ENCODE measurements at regions not wholly inside any gene's neighbourhood (a gene's known extent, or its start where the extent isn't known, plus 50 kb on each side); places are given as distances from the start of the nearest gene placed in this dataset.
"Not testable (repeated sequence)": the region's sequence is repeated elsewhere in the genome, so short reads cannot be mapped to it uniquely, and the experiment has no call there.

- ChIA-PET POLR2A (no interaction called here), CTCF (no interaction called here)
- no peak for TF ChIP-seq CTBP1 (IDR thresholded peaks at IDR 0.05; ENCODE audit: borderline replicate concordance)
- TF ChIP-seq FOXM1 (IDR thresholded peaks at IDR 0.05; ENCODE audit: borderline replicate concordance): no peak
- DNase-seq (ENCODE audit: extremely low spot score): no peak
Observed at GRCh38 chr1:143666851-143667250, 304.9 kb downstream of the FAM72C start.

GRCh38 chr1:143665606-143666005, 306.2 kb downstream of the FAM72C start:
- ChIA-PET CTCF (no interaction called here), POLR2A (no interaction called here)
- DNase-seq (ENCODE audit: extremely low spot score): no peak
- no peak for TF ChIP-seq FOXK2 (IDR thresholded peaks at IDR 0.05)
- TF ChIP-seq NFRKB (IDR thresholded peaks at IDR 0.05): no peak
- no peak for TF ChIP-seq PKNOX1 (IDR thresholded peaks at IDR 0.05)
- TF ChIP-seq TARDBP (IDR thresholded peaks at IDR 0.05): no peak
- TF ChIP-seq HDGF (IDR thresholded peaks at IDR 0.05; ENCODE audit: borderline replicate concordance): no peak
- no peak for TF ChIP-seq ELF4 (IDR thresholded peaks at IDR 0.05)
- TF ChIP-seq ARNT (IDR thresholded peaks at IDR 0.05): no peak
- TF ChIP-seq SUZ12 (IDR thresholded peaks at IDR 0.05): no peak
- TF ChIP-seq BHLHE40 (IDR thresholded peaks at IDR 0.05; ENCODE audit: borderline replicate concordance): no peak
- TF ChIP-seq CTBP1 (IDR thresholded peaks at IDR 0.05; ENCODE audit: borderline replicate concordance): no peak
- TF ChIP-seq FOXA1 (IDR thresholded peaks at IDR 0.05): no peak
- TF ChIP-seq FOXM1 (IDR thresholded peaks at IDR 0.05; ENCODE audit: borderline replicate concordance): no peak

- CTCF ChIA-PET; DNase-seq (ENCODE audit: extremely low spot score); POLR2A ChIA-PET: not testable (repeated sequence)
Observed at GRCh38 chr1:143663056-143663455, 308.7 kb downstream of the FAM72C start.

GRCh38 chr1:143661418-143662101, 310.2 kb downstream of the FAM72C start:
- DNase-seq (ENCODE audit: extremely low spot score): no peak
- TF ChIP-seq CTBP1 (IDR thresholded peaks at IDR 0.05; ENCODE audit: borderline replicate concordance): no peak
- no peak for TF ChIP-seq LEF1 (IDR thresholded peaks at IDR 0.05; ENCODE audit: borderline replicate concordance)
- no peak for TF ChIP-seq PKNOX1 (IDR thresholded peaks at IDR 0.05)
- no peak for TF ChIP-seq BHLHE40 (IDR thresholded peaks at IDR 0.05; ENCODE audit: borderline replicate concordance)
- TF ChIP-seq FOXK2 (IDR thresholded peaks at IDR 0.05): no peak
- no peak for TF ChIP-seq FOXA1 (IDR thresholded peaks at IDR 0.05)
- no peak for TF ChIP-seq TARDBP (IDR thresholded peaks at IDR 0.05)
- no peak for TF ChIP-seq FOXM1 (IDR thresholded peaks at IDR 0.05; ENCODE audit: borderline replicate concordance)
- no peak for TF ChIP-seq NFRKB (IDR thresholded peaks at IDR 0.05)
- TF ChIP-seq ARNT (IDR thresholded peaks at IDR 0.05): no peak
- no peak for TF ChIP-seq SUZ12 (IDR thresholded peaks at IDR 0.05)
- no peak for TF ChIP-seq HDGF (IDR thresholded peaks at IDR 0.05; ENCODE audit: borderline replicate concordance)
- CTCF ChIA-PET: no interaction called here
- POLR2A ChIA-PET: no interaction called here

GRCh38 chr1:143660354-143660941, 311.3 kb downstream of the FAM72C start:
- no peak for DNase-seq (ENCODE audit: extremely low spot score)
- ChIA-PET CTCF (no interaction called here), POLR2A (no interaction called here)

GRCh38 chr1:143653429-143653802, 318.4 kb downstream of the FAM72C start:
- CTCF ChIA-PET: no interaction called here
- TF ChIP-seq ARNT (IDR thresholded peaks at IDR 0.05) (no peak), BHLHE40 (IDR thresholded peaks at IDR 0.05; ENCODE audit: borderline replicate concordance) (no peak), SP1 (IDR thresholded peaks at IDR 0.05) (no peak), LEF1 (IDR thresholded peaks at IDR 0.05; ENCODE audit: borderline replicate concordance) (no peak), L3MBTL2 (conservative IDR thresholded peaks at IDR 0.05) (no peak), FOXM1 (IDR thresholded peaks at IDR 0.05; ENCODE audit: borderline replicate concordance) (no peak), PKNOX1 (IDR thresholded peaks at IDR 0.05) (no peak), SUZ12 (IDR thresholded peaks at IDR 0.05) (no peak)
- POLR2A ChIA-PET: no interaction called here
- no peak for DNase-seq (ENCODE audit: extremely low spot score)

More at GRCh38 chr1:143660354-143660941, 311.3 kb downstream of the FAM72C start:
- no peak for TF ChIP-seq ZNF384 (IDR thresholded peaks at IDR 0.05)

GRCh38 chr1:143652744-143653428, 318.9 kb downstream of the FAM72C start:
- ChIA-PET POLR2A (no interaction called here), CTCF (no interaction called here)
- no peak for DNase-seq (ENCODE audit: extremely low spot score)
- TF ChIP-seq ELF4 (IDR thresholded peaks at IDR 0.05) (no peak), ZNF384 (IDR thresholded peaks at IDR 0.05) (no peak), TARDBP (IDR thresholded peaks at IDR 0.05) (no peak), SUZ12 (IDR thresholded peaks at IDR 0.05) (no peak), LEF1 (IDR thresholded peaks at IDR 0.05; ENCODE audit: borderline replicate concordance) (no peak), PKNOX1 (IDR thresholded peaks at IDR 0.05) (no peak), L3MBTL2 (conservative IDR thresholded peaks at IDR 0.05) (no peak)
